NCI-H524 (cell line): ENCODE measurements at regions not wholly inside any gene's neighbourhood (a gene's known extent, or its start where the extent isn't known, plus 50 kb on each side); places are given as distances from the start of the nearest gene placed in this dataset.
"Not testable (repeated sequence)": the region's sequence is repeated elsewhere in the genome, so short reads cannot be mapped to it uniquely, and the experiment has no call there.

Experiments
- DNase-seq, 2 experiments: peaks; one replicate each; lab custom pipeline; 2025; lab: John Stamatoyannopoulos, UW

DNA sequence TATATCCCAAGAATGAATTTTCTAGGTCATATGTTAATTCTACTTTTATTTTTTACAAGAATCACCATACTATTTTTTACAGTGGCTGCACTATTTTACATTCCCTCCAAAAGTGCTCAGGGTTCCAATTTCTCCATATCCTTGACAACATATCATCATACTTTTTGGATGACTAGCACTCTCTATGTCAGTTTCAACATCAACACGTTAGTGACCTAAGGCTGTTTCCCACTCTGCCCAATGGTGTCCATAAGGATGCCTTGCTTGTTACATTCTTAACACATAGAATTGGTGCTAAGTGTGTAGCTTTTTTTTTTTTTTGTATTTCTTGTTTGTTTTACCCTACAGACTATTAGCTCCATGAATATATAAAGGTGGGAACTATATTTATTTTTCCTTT lies 175.4 kb downstream of the PCDH10 start:
- DNase-seq = no peak

GRCh38 chr4:133323670-133324069 lies 174.6 kb downstream of the PCDH10 start:
- DNase-seq = peak in 1 of 2 experiments; percentile 0

GRCh38 chr4:133320576-133321170 lies 171.6 kb downstream of the PCDH10 start:
- DNase-seq = peak in 1 of 2 experiments; percentile 39

GRCh38 chr4:133316909-133317308 lies 167.8 kb downstream of the PCDH10 start:
- DNase-seq = no peak

DNA sequence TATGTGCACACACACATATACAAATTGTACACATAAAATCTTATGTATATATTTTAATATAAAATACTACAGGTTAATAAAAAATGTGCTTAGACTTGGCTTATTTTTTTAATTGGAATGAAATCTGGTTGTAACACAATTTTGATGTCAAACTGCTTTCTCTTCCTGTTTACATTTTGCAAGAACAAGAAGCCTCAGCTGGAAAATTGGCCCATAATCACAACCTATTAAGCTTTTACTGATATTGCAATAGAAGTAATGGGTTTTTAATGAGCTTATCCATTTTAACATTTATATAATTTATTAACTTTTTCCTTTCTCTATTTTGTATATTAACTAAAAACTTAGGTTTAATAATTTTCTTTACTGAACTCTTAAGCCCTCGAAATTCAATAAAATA lies 165.9 kb downstream of the PCDH10 start:
- DNase-seq = no peak

DNA sequence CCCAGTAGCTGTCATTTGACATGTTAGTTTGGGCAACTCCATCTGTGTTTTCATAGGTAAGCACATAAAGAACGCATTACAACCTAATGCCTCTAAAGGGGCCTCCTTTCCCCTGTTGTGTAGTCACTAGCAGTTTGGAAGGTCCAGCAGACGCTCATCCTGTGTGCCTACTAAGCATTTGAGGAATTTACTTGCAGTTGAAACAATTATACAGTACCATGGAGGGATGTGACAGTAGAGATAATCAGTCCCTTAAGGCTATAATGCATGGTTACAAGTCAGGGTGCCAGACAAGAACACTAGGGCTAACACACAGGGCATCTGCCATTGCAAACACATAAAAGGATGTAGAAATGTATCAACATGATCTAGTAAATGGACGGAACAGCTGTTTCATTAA lies 138.3 kb downstream of the PCDH10 start:
- DNase-seq = no peak

GRCh38 chr4:133278591-133278990 lies 129.5 kb downstream of the PCDH10 start:
- DNase-seq = no peak

DNA sequence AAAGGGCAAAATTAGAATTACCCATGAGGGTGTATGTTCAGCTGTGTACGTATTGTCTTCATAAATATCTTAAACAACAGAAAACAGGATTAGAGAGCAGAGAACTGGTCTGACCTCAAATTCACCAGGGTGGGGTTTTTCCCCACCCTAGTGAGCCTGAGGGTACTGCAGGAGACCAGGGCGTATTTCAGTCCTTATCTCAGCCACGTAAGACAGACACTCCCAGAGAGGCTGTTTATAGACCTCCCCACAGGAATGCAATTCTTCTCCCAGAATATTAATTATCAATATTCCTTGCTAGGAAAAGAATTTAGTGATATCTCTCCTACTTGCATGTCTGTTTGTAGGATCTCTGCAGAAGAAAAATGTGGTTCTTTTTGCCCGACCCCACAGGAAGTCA lies 128.8 kb downstream of the PCDH10 start:
- not testable (repeated sequence) for DNase-seq

GRCh38 chr4:133275246-133275645 lies 126.2 kb downstream of the PCDH10 start:
- DNase-seq = no peak

GRCh38 chr4:133273401-133273800 lies 124.3 kb downstream of the PCDH10 start:
- DNase-seq = no peak

GRCh38 chr4:133270021-133270570 lies 121.0 kb downstream of the PCDH10 start:
- no peak for DNase-seq

- no peak for DNase-seq
Measured at GRCh38 chr4:133268205-133268604, 119.1 kb downstream of the PCDH10 start.

- not testable (repeated sequence) for DNase-seq
Measured at GRCh38 chr4:133267506-133267905, 118.4 kb downstream of the PCDH10 start.

DNA sequence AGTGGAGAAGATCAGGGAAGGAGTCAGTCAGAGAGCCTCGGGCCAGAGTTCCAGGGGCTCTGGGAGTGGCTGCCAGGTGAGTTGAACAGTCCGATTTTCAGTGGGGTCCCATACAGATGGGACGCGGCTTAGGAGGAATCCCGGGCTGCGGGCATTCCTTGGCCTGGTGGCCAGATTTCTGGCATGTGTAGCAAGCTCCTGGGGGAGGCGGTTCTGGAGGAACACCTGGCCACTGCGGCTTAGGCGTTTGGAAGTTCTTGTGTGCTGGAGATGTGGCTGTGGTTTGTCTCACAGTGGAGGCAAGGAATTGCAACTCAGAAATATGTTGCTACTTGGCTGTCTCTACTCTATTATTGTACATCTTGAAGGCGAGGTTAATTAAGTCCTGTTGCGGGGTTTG lies 117.9 kb downstream of the PCDH10 start:
- not testable (repeated sequence) for DNase-seq

DNA sequence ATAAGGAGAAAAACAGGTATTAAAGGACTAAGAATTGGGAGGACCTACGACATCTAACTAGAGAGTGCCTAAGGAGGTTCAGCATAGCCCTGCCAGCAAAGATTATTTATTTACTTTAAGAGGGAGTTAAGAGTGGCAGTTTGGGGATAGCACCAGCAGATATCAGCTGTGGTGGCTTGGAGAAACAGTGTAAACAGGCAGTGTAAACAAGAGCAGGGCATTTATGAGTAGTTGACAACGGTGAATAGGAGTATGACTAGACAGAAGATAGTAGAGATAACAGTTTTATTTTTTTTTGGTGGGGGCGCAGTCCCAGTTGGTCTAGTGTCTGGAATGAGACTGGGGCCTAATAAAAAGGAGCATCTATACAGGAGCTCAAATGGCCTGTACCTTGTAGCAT lies 115.2 kb downstream of the PCDH10 start:
- DNase-seq = not testable (repeated sequence)

GRCh38 chr4:133263104-133263503 lies 114.0 kb downstream of the PCDH10 start:
- no peak for DNase-seq

- no peak for DNase-seq
Measured at GRCh38 chr4:133247861-133248260, 98.8 kb downstream of the PCDH10 start.

GRCh38 chr4:133245226-133245625 lies 96.1 kb downstream of the PCDH10 start:
- DNase-seq = no peak
